ENCODE measurements at regions not wholly inside any gene's neighbourhood (a gene's known extent, or its start where the extent isn't known, plus 50 kb on each side); places are given as distances from the start of the nearest gene placed in this dataset.

- no peaks in the 10 kb centered on the region for H3K4me1 ChIP-seq (ENCODE audit: control insufficient read depth in 1 of 2, insufficient read depth in 1 of 2, low read depth in 1 of 2, low read length in 1 of 2)
- H3K4me3 ChIP-seq (ENCODE audit: low read depth in 1 of 2, low read length in 1 of 2): no peak overlapping the region
- H3K27ac ChIP-seq: no peak overlapping the region
- H3K36me3 ChIP-seq: no peaks in the 10 kb centered on the region
- no peaks in the 10 kb centered on the region for H3K27me3 ChIP-seq
- TF ChIP-seq CTCF (IDR thresholded peaks at IDR 0.05): no peak
- H3K9me3 ChIP-seq: no peaks in the 10 kb centered on the region
Measured at GRCh38 chr2:136492901-136493300, 272.4 kb upstream of the THSD7B start.

GRCh38 chr2:136490100-136490499, 275.2 kb upstream of the THSD7B start:
- Histone ChIP-seq H3K9me3 (no peaks in the 10 kb centered on the region), H3K4me1 (ENCODE audit: control insufficient read depth in 1 of 2, insufficient read depth in 1 of 2, low read depth in 1 of 2, low read length in 1 of 2) (no peaks in the 10 kb centered on the region), H3K27me3 (no peaks in the 10 kb centered on the region), H3K27ac (no peak overlapping the region), H3K36me3 (no peaks in the 10 kb centered on the region), H3K4me3 (ENCODE audit: low read depth in 1 of 2, low read length in 1 of 2) (no peak overlapping the region)
- no peak for TF ChIP-seq CTCF (IDR thresholded peaks at IDR 0.05)

GRCh38 chr2:136487421-136487820, 277.9 kb upstream of the THSD7B start:
- H3K9me3 ChIP-seq: no peaks in the 10 kb centered on the region
- H3K27ac ChIP-seq: no peak overlapping the region
- H3K4me3 ChIP-seq (ENCODE audit: low read depth in 1 of 2, low read length in 1 of 2): no peak overlapping the region
- no peaks in the 10 kb centered on the region for H3K36me3 ChIP-seq
- TF ChIP-seq CTCF (IDR thresholded peaks at IDR 0.05): no peak
- H3K27me3 ChIP-seq: no peaks in the 10 kb centered on the region
- H3K4me1 ChIP-seq (ENCODE audit: control insufficient read depth in 1 of 2, insufficient read depth in 1 of 2, low read depth in 1 of 2, low read length in 1 of 2): no peaks in the 10 kb centered on the region

- Histone ChIP-seq H3K4me3 (ENCODE audit: low read depth in 1 of 2, low read length in 1 of 2) (no peak overlapping the region), H3K36me3 (no peaks in the 10 kb centered on the region), H3K9me3 (no peaks in the 10 kb centered on the region), H3K4me1 (ENCODE audit: control insufficient read depth in 1 of 2, insufficient read depth in 1 of 2, low read depth in 1 of 2, low read length in 1 of 2) (no peaks in the 10 kb centered on the region), H3K27me3 (no peaks in the 10 kb centered on the region), H3K27ac (no peak overlapping the region)
- no peak for TF ChIP-seq CTCF (IDR thresholded peaks at IDR 0.05)
Measured at GRCh38 chr2:136486115-136486514, 279.2 kb upstream of the THSD7B start.

- H3K36me3 ChIP-seq: no peaks in the 10 kb centered on the region
- no peak for TF ChIP-seq CTCF (IDR thresholded peaks at IDR 0.05)
- no peak overlapping the region for H3K4me3 ChIP-seq (ENCODE audit: low read depth in 1 of 2, low read length in 1 of 2)
- no peaks in the 10 kb centered on the region for H3K9me3 ChIP-seq
- no peaks in the 10 kb centered on the region for H3K4me1 ChIP-seq (ENCODE audit: control insufficient read depth in 1 of 2, insufficient read depth in 1 of 2, low read depth in 1 of 2, low read length in 1 of 2)
- no peak overlapping the region for H3K27ac ChIP-seq
- H3K27me3 ChIP-seq: no peaks in the 10 kb centered on the region
Measured at GRCh38 chr2:136482966-136483365, 282.4 kb upstream of the THSD7B start.

- no peaks in the 10 kb centered on the region for H3K9me3 ChIP-seq
- H3K27ac ChIP-seq: no peak overlapping the region
- no peak for TF ChIP-seq CTCF (IDR thresholded peaks at IDR 0.05)
- H3K4me1 ChIP-seq (ENCODE audit: control insufficient read depth in 1 of 2, insufficient read depth in 1 of 2, low read depth in 1 of 2, low read length in 1 of 2): no peaks in the 10 kb centered on the region
- H3K4me3 ChIP-seq (ENCODE audit: low read depth in 1 of 2, low read length in 1 of 2): no peak overlapping the region
- no peaks in the 10 kb centered on the region for H3K27me3 ChIP-seq
- H3K36me3 ChIP-seq: no peaks in the 10 kb centered on the region
Measured at GRCh38 chr2:136482006-136482405, 283.3 kb upstream of the THSD7B start.

All from neutrophil (primary cell).